ENCODE measurements at regions not wholly inside any gene's neighbourhood (a gene's known extent, or its start where the extent isn't known, plus 50 kb on each side); places are given as distances from the start of the nearest gene placed in this dataset.

DNA sequence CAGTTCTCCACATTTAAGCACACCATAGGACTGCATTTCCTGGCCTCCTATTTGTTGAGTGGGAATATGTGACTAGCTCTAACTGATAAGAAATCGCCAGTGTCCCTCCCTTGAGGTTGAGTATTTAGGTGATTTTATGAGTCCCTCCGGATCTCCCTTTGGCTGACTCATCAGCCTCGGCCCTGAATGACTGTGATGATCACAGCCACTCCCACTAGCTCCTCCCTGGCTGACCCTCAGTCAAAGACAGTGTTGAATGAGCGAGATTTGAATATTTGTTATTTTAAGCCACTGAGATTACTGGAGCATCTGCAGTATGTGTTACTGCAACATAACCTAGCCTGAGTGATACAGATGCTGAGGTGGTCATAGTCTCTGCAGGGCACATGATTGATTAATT is 515.3 kb downstream of the EPHB1 start:
- no peak overlapping the region for H3K4me3 ChIP-seq (ENCODE audit: low read depth, low read length)
- TF ChIP-seq, protein P1, sequence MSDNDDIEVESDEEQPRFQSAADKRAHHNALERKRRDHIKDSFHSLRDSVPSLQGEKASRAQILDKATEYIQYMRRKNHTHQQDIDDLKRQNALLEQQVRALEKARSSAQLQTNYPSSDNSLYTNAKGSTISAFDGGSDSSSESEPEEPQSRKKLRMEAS (IDR thresholded peaks at IDR 0.05; ENCODE audit: low read depth, low read length), result no peak
- TF ChIP-seq, protein P2, sequence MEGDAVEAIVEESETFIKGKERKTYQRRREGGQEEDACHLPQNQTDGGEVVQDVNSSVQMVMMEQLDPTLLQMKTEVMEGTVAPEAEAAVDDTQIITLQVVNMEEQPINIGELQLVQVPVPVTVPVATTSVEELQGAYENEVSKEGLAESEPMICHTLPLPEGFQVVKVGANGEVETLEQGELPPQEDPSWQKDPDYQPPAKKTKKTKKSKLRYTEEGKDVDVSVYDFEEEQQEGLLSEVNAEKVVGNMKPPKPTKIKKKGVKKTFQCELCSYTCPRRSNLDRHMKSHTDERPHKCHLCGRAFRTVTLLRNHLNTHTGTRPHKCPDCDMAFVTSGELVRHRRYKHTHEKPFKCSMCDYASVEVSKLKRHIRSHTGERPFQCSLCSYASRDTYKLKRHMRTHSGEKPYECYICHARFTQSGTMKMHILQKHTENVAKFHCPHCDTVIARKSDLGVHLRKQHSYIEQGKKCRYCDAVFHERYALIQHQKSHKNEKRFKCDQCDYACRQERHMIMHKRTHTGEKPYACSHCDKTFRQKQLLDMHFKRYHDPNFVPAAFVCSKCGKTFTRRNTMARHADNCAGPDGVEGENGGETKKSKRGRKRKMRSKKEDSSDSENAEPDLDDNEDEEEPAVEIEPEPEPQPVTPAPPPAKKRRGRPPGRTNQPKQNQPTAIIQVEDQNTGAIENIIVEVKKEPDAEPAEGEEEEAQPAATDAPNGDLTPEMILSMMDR (IDR thresholded peaks at IDR 0.05; ENCODE audit: low read depth, low read length), result no peak
- TF ChIP-seq POLR2A (IDR thresholded peaks at IDR 0.05; ENCODE audit: extremely low read depth, insufficient read length) (no peak), MYC (IDR thresholded peaks at IDR 0.05; ENCODE audit: low read depth, low read length) (no peak)
- peak; percentile 42 for DNase-seq (ENCODE audit: low read depth)

DNA sequence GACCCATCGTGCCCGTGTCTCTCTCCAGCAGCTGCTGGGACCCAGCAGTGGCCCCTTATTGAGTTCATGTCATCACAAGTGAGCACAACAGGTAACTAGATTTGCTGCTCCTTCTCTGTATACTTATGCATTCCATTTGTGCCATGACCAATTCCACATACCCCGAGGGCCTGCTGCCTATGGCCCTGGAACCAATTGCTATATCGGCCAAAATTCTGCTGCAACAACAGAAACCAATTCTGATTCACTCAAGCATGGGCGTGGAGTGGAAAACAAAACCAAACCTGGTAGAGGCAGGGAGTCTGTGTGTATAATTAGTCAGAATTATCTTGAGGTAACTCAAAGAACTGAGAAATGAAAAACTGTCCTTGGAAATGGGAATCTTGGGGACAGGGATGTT is 516.6 kb downstream of the EPHB1 start:
- no peak for DNase-seq (ENCODE audit: low read depth)
- H3K4me3 ChIP-seq (ENCODE audit: low read depth, low read length), result no peak overlapping the region
- TF ChIP-seq, protein P1 (IDR thresholded peaks at IDR 0.05; ENCODE audit: low read depth, low read length), result no peak
- no peak for TF ChIP-seq MYC (IDR thresholded peaks at IDR 0.05; ENCODE audit: low read depth, low read length)

DNA sequence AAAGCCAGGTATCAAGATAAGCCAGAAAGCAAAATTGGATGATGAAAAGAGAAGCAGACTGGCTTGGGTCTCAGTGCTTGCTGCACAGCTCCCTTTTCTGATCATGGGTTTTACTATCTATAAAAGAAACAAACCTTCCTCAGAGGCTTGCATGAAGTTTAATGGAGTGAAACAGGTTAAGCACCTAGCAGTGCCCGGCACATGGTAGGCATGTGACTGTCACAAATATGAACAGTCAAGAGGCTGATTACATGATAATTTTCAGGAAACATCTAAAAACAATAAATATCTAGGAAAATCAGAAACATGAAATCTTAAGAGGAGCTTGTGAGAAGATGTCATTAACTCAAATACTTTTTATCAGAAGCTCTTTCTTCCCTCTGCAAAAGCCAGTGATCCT is 519.2 kb downstream of the EPHB1 start:
- H3K4me3 ChIP-seq (ENCODE audit: low read depth, low read length), result no peak overlapping the region
- TF ChIP-seq, protein P1 (IDR thresholded peaks at IDR 0.05; ENCODE audit: low read depth, low read length), result no peak
- TF ChIP-seq MYC (IDR thresholded peaks at IDR 0.05; ENCODE audit: low read depth, low read length) (no peak), POLR2A (IDR thresholded peaks at IDR 0.05; ENCODE audit: extremely low read depth, insufficient read length) (no peak)
- TF ChIP-seq, protein P2 (IDR thresholded peaks at IDR 0.05; ENCODE audit: low read depth, low read length), result no peak
- DNase-seq (ENCODE audit: low read depth), result no peak

DNA sequence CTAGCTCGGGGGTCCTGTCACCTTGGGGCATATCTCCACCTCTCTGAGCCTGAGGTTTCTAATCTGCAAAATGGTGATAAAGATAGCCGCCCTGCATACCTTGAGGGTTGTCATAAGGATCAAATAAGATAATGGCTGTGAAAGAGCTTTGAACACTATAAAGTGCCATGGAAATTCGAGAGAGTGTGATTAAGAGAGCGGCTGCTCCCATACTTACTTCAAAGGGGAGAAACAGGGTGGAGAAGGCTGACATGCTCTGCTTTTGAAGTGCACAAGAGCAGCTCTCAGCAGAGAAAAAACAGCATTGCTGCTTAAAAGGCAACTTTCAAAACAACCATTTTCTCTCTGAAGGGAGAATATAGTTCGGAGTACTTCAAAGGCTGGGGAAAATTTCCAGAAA is 529.2 kb downstream of the EPHB1 start:
- DNase-seq (ENCODE audit: low read depth), result no peak
- no peak overlapping the region for H3K4me3 ChIP-seq (ENCODE audit: low read depth, low read length)
- TF ChIP-seq POLR2A (IDR thresholded peaks at IDR 0.05; ENCODE audit: extremely low read depth, insufficient read length), result no peak
- TF ChIP-seq, protein P1 (IDR thresholded peaks at IDR 0.05; ENCODE audit: low read depth, low read length), result no peak
- TF ChIP-seq, protein P2 (IDR thresholded peaks at IDR 0.05; ENCODE audit: low read depth, low read length), result no peak
- TF ChIP-seq MYC (IDR thresholded peaks at IDR 0.05; ENCODE audit: low read depth, low read length), result no peak

DNA sequence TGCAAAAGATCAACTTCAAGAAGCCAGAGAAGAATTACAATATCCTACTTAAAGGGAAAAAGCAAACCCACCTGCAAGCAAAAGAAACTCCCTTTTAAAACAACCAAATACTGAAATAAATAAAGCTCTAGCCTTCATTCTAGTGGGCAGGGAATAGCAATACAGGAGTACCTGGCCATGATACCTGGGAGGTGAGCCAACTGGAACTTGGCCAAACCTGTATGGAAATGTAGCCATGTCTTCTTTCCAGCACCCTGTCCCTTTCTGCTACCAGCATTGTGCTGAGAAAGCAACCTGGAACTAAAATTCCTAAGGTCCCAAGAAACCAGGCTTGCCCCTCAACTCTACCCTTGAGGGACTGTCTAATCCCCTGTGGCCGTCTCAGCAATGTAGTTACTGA is 530.0 kb downstream of the EPHB1 start:
- H3K4me3 ChIP-seq (ENCODE audit: low read depth, low read length), result no peak overlapping the region
- DNase-seq (ENCODE audit: low read depth), result no peak
- TF ChIP-seq, protein P2 (IDR thresholded peaks at IDR 0.05; ENCODE audit: low read depth, low read length), result no peak
- TF ChIP-seq POLR2A (IDR thresholded peaks at IDR 0.05; ENCODE audit: extremely low read depth, insufficient read length), result no peak
- TF ChIP-seq, protein P1 (IDR thresholded peaks at IDR 0.05; ENCODE audit: low read depth, low read length), result no peak
- TF ChIP-seq MYC (IDR thresholded peaks at IDR 0.05; ENCODE audit: low read depth, low read length), result no peak

DNA sequence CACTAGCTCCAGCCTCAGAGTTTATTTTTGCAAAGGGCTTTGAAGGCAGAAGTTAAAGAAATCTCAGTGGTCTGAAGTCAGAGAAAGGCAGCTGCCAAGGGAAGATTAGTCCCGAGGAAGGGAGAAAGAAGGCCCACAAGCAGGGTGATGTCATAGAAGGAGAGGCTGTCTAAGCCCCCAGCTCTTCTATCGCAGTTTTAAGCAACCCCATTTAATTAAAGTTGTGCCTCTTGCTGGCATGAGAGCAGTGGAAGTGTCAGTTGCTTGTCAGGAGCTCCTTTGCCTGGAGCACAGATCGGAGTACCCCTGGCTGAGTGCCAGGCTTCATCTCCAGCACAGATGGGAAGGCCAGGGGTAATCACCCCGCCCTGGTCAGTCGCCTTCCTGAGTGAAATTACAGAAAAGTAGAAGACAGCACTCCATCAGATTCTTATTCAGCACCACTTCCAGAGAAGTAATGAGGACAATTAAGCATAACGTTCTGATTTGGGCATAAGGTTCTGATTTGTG is 530.7 kb downstream of the EPHB1 start:
- no peak for DNase-seq (ENCODE audit: low read depth)
- TF ChIP-seq, protein P2 (IDR thresholded peaks at IDR 0.05; ENCODE audit: low read depth, low read length), result no peak
- TF ChIP-seq, protein P1 (IDR thresholded peaks at IDR 0.05; ENCODE audit: low read depth, low read length), result no peak
- TF ChIP-seq MYC (IDR thresholded peaks at IDR 0.05; ENCODE audit: low read depth, low read length), result no peak
- no peak for TF ChIP-seq POLR2A (IDR thresholded peaks at IDR 0.05; ENCODE audit: extremely low read depth, insufficient read length)
- no peak overlapping the region for H3K4me3 ChIP-seq (ENCODE audit: low read depth, low read length)
